Left lung (tissue), 4 donors: ENCODE measurements at regions not wholly inside any gene's neighbourhood (a gene's known extent, or its start where the extent isn't known, plus 50 kb on each side); places are given as distances from the start of the nearest gene placed in this dataset.

Source experiments
- ATAC-seq: fragments of 200-7000 bp; cut with Tn5 transposase; one replicate; pipeline ENCODE4 v1.9.1; 2020; ENCODE audit warnings: moderate library complexity
- DNase-seq, 4 donors: peaks; one replicate each; pipeline ENCODE4 v3.0.0-alpha.2; 2013 to 2020
- H3K27ac ChIP-seq, 2 donors: fragments of 200-600 bp; sonication (generic) in 1 of 2; one replicate each; pipeline versions ENCODE4 v1.5.0 to v1.8.0; 2020 to 2021
- H3K27me3 ChIP-seq, 2 donors: fragments of 200-600 bp; sonication (generic) in 1 of 2; one replicate each; pipeline versions ENCODE4 v1.5.0 to v1.8.0; 2020 to 2021
- H3K36me3 ChIP-seq, 2 donors: fragments of 200-600 bp; sonication (generic) in 1 of 2; one replicate each; pipeline versions ENCODE4 v1.5.0 to v1.8.0; 2020 to 2021
- H3K4me1 ChIP-seq, 2 donors: fragments of 200-600 bp; one replicate each; pipeline ENCODE4 v1.8.0; 2021
- H3K4me3 ChIP-seq, 2 donors: fragments of 200-600 bp; sonication (generic) in 1 of 2; one replicate each; pipeline versions ENCODE4 v1.5.0 to v1.8.0; 2020 to 2021; ENCODE audit warnings: mild to moderate bottlenecking in 1 of 2
- H3K9me3 ChIP-seq, 2 donors: fragments of 200-600 bp; sonication (generic) in 1 of 2; one replicate each; pipeline versions ENCODE4 v1.5.0 to v1.8.0; 2020 to 2021
- CTCF ChIP-seq, 2 donors: fragments of 200-600 bp; sonication (generic) in 1 of 2; IDR thresholded peaks; one replicate each; pipeline versions ENCODE4 v1.5.0 to v1.8.0; 2021; ENCODE audit warnings: antibody characterized with exemption in 2 of 2
- intact Hi-C, 2 donors: fragments of 100-400 bp; cut with DNase I; formaldehyde crosslinking; loops; one replicate each; pipeline versions ENCODE4 v1.11.2 to v1.14.2; 2022
- donor health status: DM: no; HTN: yes; CAD: no.
- donor health status: DM: no; HTN: no; CAD: no.

- H3K27ac ChIP-seq: no peak overlapping the region
- TF ChIP-seq CTCF (IDR thresholded peaks at IDR 0.05): no peak
- H3K4me3 ChIP-seq: no peak overlapping the region
- no peaks in the 10 kb centered on the region for H3K36me3 ChIP-seq
- no peaks in the 10 kb centered on the region for H3K4me1 ChIP-seq
- DNase-seq: no peak
- intact Hi-C loops: no loop called here
- H3K9me3 ChIP-seq: no peaks in the 10 kb centered on the region
- no peaks in the 10 kb centered on the region for H3K27me3 ChIP-seq
- no peak for ATAC-seq
Observed at GRCh38 chrX:10819973-10820372, 199.6 kb upstream of the MID1 start.

GRCh38 chrX:10821293-10821692 is 200.9 kb upstream of the MID1 start:
- Histone ChIP-seq H3K4me3 (no peak overlapping the region), H3K9me3 (no peaks in the 10 kb centered on the region), H3K27ac (no peak overlapping the region), H3K27me3 (no peaks in the 10 kb centered on the region), H3K36me3 (no peaks in the 10 kb centered on the region), H3K4me1 (no peaks in the 10 kb centered on the region)
- TF ChIP-seq CTCF (IDR thresholded peaks at IDR 0.05): no peak
- ATAC-seq: no peak
- intact Hi-C loops: no loop called here
- no peak for DNase-seq

GRCh38 chrX:10828036-10828435 is 207.7 kb upstream of the MID1 start:
- Histone ChIP-seq H3K9me3 (no peaks in the 10 kb centered on the region), H3K27ac (no peak overlapping the region), H3K4me3 (no peak overlapping the region), H3K27me3 (no peaks in the 10 kb centered on the region), H3K36me3 (no peaks in the 10 kb centered on the region), H3K4me1 (no peaks in the 10 kb centered on the region)
- no peak for ATAC-seq
- no peak for TF ChIP-seq CTCF (IDR thresholded peaks at IDR 0.05)
- intact Hi-C loops: no loop called here
- DNase-seq: no peak

GRCh38 chrX:10828640-10829039 is 208.3 kb upstream of the MID1 start:
- TF ChIP-seq CTCF (IDR thresholded peaks at IDR 0.05): no peak
- no peaks in the 10 kb centered on the region for H3K36me3 ChIP-seq
- no peak for ATAC-seq

GRCh38 chrX:10831716-10832502 is 211.5 kb upstream of the MID1 start:
- ATAC-seq (no peak), DNase-seq (no peak)
- H3K9me3 ChIP-seq: no peaks in the 10 kb centered on the region
- intact Hi-C loops: no loop called here
- H3K27ac ChIP-seq: no peak overlapping the region
- no peaks in the 10 kb centered on the region for H3K27me3 ChIP-seq
- no peaks in the 10 kb centered on the region for H3K4me1 ChIP-seq
- no peak for TF ChIP-seq CTCF (IDR thresholded peaks at IDR 0.05)
- H3K4me3 ChIP-seq: no peak overlapping the region
- no peaks in the 10 kb centered on the region for H3K36me3 ChIP-seq

More at GRCh38 chrX:10828640-10829039, 208.3 kb upstream of the MID1 start:
- intact Hi-C loops: no loop called here
- no peaks in the 10 kb centered on the region for H3K4me1 ChIP-seq
- no peak overlapping the region for H3K27ac ChIP-seq
- H3K27me3 ChIP-seq: no peaks in the 10 kb centered on the region
- no peak for DNase-seq
- no peak overlapping the region for H3K4me3 ChIP-seq
- no peaks in the 10 kb centered on the region for H3K9me3 ChIP-seq
